GM21360 (cell line): ENCODE measurements at regions not wholly inside any gene's neighbourhood (a gene's known extent, or its start where the extent isn't known, plus 50 kb on each side); places are given as distances from the start of the nearest gene placed in this dataset.
"Not testable (repeated sequence)": the region's sequence is repeated elsewhere in the genome, so short reads cannot be mapped to it uniquely, and the experiment has no call there.

Experiments used
- ATAC-seq: cut with Tn5 transposase; IDR thresholded peaks from one replicate; pipeline ENCODE4 v1.9.1; 2021; ENCODE audit warnings: mild to moderate bottlenecking, moderate library complexity; ENCODE audit not compliant: unreplicated experiment

DNA sequence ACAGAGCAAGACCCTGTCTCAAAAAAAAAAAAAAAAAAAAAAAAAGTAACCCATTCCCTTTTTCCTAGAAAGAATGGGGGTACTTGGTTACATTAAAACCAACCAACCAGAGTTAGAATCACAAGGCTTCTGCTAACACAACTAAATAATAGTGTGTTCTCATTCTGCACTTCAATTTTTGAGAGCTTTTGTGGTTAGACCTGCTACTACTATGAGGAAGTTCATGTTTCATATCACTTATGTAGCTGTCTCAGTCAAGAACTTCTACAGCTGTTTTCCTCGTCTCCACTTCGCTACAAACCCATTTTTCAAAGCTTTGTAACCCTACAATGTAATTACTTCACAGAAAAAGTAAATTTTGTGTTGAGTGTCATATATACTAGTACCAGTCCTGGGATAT lies 58.3 kb downstream of the PDHA2 start:
- no peak for ATAC-seq

DNA sequence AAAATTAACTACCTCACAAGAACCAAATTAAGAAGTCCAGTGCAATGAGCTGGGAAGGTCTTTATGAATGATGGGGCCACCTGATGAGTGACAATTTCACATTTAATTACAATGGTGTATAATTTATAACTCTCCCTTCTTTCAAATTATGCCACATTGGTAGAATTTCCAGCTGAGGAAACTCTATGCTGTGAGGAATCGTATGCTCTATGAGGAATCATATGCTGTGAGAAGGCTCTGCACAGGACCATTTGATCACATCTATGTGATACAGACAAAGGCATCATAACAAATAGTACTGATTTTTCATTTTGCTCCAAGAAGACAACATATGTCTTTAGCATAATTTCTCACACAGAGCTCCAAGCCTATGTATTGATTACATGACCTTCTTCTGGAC lies 69.3 kb downstream of the PDHA2 start:
- no peak for ATAC-seq

DNA sequence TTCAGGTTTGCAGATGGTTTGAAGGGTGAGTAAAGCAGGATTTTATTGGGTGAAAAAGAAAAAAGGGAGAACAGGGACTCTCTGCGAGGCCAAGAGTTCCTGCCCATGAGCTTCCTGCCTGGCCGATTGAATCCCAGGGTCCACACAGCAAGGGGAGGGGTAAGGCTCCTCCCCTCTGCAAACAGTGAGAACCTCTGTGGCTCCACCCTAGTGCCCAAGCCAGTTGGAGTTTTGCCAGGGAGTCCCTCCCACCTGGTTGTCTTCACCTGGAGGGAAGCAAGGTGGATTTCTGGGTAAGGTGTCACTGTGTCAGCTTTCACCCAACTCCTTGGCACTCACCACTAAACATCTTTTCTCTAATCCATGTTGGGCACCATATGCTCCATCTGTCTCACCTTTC lies 70.9 kb downstream of the PDHA2 start:
- no peak for ATAC-seq

DNA sequence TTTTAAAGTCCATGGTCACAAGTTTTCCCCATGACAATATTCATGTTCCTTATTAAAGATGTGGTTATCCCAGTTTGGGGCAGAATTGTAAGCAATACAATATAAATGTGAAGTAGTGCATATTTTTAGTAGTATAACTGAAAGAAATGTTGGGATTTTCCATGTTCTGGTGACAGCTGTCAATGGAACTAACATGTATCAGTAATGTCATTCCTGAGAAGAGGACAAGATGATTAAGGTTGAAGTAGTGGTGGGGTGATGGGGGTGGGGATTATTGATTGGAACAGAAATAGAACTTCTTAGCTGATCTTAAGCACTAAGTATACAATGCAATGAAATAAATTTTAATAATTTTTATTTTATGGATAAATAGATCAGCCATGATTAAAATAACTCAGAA lies 81.6 kb downstream of the PDHA2 start:
- ATAC-seq, result no peak

DNA sequence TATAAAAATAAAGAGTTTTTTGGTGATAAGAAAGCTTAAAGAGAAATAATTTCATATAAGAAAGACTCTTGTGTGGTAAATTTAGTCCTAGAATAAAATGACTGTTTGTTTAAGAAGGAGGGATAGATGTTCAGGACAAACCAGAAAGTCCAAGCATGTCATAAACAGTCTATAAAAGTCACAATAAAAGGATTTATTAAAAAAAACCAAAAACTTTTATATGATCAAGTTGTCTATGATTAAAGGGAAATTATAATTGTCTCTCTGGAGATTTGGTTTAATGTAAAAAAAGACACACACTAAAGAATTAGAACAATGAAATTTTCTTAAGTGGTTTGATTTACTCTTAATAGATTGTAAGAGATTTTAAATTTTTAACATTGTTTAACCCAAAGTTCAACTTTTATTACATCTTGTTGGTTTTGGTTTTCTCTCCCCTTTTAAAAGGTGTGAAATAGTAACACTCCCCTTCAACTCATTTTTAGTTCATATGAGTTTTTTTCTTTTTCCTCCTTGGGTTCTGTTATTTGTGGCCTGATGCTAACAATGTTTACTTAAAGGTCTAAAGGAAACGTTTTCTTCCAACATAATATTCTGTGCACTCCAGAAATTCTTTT lies 89.7 kb downstream of the PDHA2 start:
- no peak for ATAC-seq

DNA sequence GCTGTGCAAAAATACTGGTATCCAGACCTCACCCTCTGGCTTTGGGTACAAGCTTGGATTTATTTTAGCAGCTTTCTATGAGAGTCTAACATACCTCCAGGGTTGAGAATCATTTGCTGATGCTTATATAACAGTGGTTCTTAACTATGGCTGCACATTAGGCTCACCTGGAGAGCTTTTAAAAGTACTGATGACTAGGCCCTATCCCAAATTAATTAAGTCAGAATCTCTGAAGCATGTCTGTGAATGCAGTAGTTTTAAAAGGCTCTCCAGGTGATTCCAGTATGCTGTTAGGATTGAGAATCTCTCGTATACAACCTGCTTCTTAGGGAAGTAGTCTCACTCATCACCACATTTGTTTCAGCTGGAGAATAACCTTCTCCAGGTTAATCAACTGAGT lies 99.2 kb downstream of the PDHA2 start:
- no peak for ATAC-seq

DNA sequence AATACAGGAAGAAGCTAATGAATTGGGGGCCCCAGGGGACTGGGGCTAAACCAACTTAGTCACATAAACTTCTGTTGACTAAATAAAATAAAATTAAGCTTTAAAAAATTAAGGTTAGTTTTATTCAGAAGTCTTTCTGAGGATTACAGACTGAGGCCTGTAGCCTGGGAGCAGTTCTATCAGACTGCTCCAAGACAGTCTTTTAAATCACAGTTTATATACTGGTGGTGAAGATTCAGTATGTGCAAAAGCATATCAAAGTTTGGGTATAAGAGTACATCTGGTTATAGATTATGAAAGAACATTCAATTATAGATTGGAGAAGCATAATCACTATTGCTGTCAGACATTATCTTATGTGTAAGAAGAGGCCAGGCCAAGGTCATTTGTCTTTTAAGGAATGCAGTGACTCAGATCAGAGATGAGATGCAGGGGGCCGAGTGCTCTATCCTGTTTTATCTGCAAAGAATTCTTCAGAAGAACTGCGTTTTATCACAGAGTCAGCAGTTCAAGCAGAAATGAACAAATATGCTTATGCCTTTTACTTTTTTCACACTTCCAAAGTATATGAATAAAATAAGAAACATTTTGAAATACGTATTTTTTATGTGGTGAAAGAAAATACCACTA lies 109.4 kb downstream of the PDHA2 start:
- ATAC-seq, result no peak

DNA sequence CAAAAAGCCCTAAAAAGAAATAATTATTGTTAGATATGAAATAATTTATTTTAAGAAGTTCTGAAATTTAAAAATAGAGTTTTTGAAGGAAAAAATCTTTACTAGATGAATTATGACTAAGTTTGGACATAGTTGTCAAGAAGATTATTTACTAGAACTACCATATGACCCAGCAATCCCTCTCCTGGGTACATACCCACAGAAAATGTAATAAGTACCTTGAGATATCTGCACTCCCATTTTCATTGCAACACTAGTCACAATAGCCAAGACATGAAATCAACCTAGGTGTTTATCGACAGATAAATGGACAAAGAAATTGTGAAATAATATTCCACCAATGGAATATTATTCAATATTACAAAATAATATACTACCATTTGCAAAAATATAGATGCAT lies 109.9 kb downstream of the PDHA2 start:
- no peak for ATAC-seq

DNA sequence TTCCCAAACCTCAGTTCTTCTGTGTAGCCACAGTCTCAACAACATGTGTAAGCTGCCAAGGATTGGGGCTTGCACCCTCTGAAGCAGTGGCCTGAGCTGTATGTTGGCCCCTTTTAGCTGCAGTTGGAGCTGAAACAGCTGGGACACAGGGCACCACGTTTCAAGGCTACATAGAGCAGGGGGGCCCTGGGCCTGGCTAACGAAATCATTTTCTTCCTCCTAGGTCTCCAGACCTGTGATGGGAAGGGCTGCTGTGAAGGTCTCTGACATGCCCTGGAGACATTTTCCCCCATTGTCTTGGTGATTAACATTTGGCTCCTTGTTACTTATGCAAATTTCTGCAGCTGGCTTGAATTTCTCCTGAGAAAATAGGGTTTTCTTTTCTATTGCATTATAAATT lies 112.6 kb downstream of the PDHA2 start:
- not testable (repeated sequence) for ATAC-seq

DNA sequence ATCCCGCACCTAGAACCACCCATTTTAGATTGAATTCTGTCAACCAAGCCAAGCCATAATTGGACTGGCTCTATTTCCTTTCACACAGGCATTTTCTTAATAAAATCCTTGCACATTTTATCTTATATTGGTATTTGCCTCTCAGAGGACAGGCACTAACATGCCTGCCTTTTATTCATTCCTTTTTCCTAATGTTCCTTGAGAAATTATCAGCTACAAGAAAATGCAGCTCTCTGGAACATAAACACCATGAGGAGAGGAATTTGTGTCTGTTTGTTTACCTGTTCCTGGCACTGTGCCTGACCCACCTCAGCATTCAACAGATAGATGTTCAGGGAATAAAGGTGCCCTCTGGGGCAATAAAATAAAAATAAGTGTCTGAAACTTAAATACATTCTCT lies 116.2 kb downstream of the PDHA2 start:
- ATAC-seq, result no peak

DNA sequence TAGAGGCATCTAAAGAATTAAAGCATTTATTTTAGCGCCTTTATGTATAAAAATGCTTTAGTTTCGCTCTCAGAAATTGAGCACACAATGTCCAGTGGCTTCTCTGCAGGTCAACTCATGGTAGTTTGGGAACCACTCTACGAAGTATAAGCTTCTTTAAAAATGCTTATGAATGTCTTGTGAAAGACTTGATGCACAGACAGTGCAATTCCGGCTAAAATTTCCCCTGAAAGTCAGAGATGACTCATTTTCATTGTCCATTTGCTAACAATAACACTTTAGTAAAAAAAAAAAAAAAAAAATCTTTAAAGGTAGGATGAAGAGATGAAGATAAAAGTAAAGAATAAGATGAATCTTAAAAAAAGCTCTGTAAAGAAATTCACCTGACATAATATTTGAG lies 117.2 kb downstream of the PDHA2 start:
- no peak for ATAC-seq

DNA sequence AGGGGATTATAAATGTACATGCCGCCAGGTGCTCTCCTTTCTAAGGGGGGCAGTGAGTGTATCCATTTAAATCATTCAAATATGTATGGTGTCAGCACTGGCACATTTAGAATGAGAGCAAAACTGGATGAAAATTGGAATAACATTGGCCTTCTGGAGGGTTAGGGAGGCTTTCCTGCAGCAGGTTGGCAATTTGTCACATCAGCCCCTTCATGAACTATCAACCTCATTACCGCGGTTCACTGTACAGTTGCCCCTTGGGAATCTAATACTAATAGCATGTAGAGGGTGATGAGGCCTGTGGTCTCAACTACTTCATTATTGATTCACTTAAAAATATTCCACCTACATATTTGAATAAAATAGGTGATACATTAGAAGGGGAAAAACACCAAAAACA lies 117.9 kb downstream of the PDHA2 start:
- ATAC-seq, result no peak

DNA sequence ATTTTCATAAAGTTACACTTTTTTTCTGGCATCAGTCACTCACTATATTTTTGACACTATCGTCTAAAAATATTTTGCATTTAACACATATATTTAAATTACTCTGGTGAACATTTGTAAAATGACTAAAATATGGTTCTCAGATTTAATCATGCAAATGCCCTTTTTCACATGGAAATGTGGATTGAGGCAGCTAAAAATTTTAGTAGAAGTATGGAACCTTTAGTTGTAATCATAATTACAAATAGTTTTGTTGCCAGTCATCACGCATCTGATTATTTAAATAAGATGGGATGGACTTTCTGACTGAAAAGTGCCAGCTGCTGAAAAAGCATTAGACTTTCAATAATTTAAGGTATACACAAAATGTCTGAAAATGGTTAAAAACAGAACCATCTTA lies 119.3 kb downstream of the PDHA2 start:
- no peak for ATAC-seq

DNA sequence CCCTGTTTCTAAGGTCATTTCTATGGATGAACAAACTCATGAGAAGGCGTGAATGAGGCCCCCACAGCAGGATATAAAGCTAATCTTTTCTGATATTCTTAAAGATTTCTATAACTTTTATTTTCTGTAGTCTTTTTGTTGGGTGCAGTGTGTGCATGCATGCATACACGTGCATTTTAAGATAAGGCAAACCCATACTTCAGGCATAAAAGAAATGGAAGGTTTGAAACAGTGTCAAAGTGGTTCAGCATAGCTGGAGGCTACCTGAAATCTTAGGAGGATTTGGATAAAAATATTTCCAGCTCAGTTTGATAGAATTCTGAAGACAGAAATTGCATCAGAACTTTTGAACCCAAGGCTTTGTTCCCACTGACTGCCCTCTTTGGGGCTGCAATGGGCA lies 119.7 kb downstream of the PDHA2 start:
- no peak for ATAC-seq

DNA sequence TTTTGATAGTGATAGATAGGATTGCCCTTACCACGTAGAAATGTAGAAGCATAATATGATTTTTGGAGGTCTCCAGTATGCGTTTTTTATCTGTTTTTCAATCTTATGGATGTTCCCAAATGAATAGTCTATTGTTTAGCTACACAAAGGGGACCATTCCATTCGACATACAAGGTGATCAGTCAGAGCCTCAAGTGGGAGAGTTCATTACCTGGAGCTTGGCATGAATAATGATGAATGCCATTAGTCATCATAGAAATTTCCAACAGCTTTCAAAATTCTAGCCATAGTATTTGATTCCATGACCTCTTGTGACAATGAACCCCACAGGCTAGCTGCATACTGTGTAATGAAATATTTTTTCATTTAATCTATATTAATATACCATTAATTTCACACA lies 123.6 kb downstream of the PDHA2 start:
- ATAC-seq, result no peak

DNA sequence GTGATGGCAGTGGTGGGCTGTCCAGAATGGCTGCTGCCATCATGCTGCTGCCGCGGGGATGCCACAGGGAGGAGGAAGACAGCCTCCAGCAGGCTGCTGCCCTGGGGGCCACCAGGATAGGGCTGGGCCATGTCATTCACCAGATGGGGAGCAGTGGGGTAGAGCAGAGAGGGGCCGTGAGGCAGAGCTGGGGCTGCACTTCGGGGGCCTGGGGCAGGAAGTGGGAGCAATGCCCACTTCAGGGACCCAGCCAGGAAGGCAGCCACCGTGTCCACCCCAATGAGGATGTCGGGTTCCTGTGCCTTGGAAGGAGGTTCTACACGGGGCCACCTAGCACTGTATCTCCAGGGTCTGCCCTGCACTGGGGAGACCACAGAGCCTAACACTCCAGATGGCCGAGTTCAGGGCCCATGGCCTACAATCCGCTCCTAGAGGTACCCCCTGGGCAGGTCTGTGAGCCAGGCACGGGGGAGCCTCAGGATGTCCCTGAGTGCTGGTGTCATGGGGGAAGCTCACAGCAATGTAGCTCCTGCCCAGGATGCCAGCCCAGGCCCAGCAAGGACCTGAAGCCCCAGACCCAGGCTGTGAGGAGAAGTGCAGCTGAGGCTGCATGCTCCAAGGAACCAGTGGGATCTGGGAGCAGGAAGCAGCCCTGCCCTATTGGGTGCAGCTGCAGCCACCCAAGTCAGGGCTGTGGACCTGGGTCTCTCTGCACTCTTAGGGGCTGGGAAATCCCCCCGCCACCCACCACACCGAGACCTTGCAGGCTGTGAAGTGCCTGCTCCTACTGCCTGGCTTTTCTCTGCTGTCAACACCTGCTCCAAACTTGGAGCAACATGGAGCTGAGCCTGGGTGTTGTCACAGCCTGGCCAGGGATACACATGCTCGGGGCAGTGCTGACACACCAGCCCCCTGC lies 140.3 kb downstream of the PDHA2 start:
- ATAC-seq, result no peak

DNA sequence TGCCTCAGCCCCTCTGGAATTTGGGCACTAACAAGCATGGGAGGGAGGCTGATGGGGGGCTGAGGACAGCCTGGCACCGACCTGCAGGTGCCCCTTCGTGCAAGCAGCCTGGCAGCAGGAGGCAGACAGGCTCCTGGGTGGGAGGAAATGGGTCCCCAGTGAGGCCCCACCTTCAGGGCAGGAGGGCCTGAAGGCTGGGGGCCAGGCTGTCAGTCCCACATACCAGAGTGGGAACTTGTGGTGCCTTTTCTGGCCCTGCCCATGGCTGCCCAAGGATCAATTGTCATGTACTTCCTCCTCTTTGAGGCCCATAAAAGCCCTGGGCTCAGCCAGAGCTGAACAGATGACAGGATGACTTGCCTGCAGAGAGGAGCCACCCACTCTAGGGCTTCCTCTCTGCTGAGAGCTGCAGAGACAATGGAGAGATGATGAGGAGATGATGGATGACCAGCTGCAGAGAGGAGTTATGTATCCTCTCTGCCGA lies 141.0 kb downstream of the PDHA2 start:
- no peak for ATAC-seq

DNA sequence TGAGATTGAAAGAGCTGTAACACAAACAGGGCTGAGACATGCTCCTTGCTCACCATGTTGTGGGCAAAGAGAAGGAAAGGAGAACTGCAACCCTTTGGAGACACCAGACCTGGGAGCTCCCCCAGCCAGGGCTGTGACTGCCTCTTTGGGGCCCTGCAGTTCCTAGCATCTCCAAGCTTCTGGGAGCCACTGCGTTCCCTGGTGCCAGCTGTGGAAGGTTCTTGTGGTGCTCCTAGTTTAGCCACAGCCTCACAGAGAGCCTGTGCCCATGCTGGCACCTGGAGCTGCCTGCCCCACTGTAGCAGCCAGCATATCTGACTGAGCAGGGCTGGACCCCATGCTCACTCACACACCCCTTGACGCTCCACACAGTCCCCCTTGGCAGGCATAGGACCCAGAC lies 141.7 kb downstream of the PDHA2 start:
- ATAC-seq, result no peak

DNA sequence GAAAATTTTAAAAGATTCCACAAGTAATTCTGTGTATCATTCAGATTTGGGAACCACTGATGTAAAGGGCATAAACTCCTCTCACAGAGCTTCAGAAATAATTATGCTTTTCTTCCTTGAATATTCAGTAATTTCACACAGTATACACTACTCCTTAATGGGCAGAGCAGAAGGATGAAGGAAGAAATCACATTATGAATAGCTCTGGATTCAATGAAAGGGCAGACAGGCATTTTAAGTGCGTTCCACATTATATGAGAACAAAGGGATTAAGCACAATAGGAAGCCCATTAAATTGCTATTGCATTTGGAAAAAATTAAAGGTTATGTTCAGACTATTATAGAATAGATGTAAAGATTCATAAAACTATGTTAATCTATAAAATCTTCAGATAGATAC lies 142.6 kb downstream of the PDHA2 start:
- ATAC-seq, result no peak

DNA sequence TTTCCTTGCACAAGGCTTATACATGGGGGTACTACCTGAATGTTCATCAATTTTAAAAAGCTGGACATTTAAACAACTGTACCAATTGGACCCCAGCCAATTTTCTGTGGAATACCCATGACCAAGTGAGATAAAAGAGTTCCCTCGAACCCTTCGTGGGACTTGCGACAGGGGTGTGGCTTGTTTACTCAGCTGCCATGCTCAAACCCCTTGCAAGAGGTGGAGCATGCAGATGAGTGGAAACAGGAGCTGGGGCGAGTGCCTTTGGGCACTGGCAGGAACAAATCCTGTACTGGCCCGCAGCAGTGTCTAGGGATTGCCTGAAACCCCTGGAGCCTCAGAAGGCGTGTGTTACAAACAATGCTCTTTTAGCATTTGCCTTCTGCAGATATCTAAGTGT lies 144.2 kb downstream of the PDHA2 start:
- no peak for ATAC-seq

DNA sequence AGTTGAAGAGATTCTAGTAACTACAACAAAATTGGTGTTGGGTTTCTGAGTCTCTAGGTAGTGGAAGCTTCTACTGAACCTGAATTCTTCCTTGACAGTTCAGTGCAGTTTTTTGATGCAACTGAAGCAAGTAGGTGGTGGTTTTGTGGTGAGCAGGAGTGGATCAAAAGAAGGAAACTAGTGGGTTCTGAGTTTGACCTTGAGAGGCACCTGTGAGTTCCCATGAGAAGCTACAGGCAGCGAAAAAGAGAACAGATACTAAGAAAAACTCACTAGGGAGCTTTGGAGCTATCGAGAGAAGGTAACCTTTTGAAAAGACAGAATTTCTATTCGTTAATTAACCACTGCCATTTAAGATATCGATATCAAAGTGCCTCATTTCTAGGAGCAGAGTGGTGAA lies 145.2 kb downstream of the PDHA2 start:
- no peak for ATAC-seq
